Right lung (tissue), 2 donors: ENCODE measurements at regions not wholly inside any gene's neighbourhood (a gene's known extent, or its start where the extent isn't known, plus 50 kb on each side); places are given as distances from the start of the nearest gene placed in this dataset.
"Not testable (repeated sequence)": the region's sequence is repeated elsewhere in the genome, so short reads cannot be mapped to it uniquely, and the experiment has no call there.

Experiments used
- DNase-seq, 2 donors: peaks; one replicate each; pipeline ENCODE4 v3.0.0-alpha.2; 2013

- not testable (repeated sequence) for DNase-seq
These were observed 61.3 kb downstream of the SYF2 start for GRCh38 chr1:25171013-25171412.

GRCh38 chr1:25170439-25170838 lies 61.9 kb downstream of the SYF2 start:
- no peak for DNase-seq

GRCh38 chr1:25169610-25170009 lies 62.7 kb downstream of the SYF2 start:
- DNase-seq, result no peak

GRCh38 chr1:25169168-25169567 lies 63.1 kb downstream of the SYF2 start:
- no peak for DNase-seq

- no peak for DNase-seq
These were observed 63.9 kb downstream of the SYF2 start for GRCh38 chr1:25168193-25169071.

GRCh38 chr1:25167269-25168192 lies 64.8 kb downstream of the SYF2 start:
- no peak for DNase-seq

- no peak for DNase-seq
These were observed 65.5 kb downstream of the SYF2 start for GRCh38 chr1:25166847-25167246.

- DNase-seq, result no peak
These were observed 68.3 kb downstream of the SYF2 start for GRCh38 chr1:25163986-25164385.

GRCh38 chr1:25161981-25162380 lies 70.3 kb downstream of the SYF2 start:
- no peak for DNase-seq

- no peak for DNase-seq
These were observed 74.5 kb downstream of the SYF2 start for GRCh38 chr1:25157846-25158245.

- no peak for DNase-seq
These were observed 81.3 kb downstream of the SYF2 start for GRCh38 chr1:25150985-25151495.

GRCh38 chr1:25148673-25149300 lies 83.5 kb downstream of the SYF2 start:
- DNase-seq, result no peak

- DNase-seq, result no peak
These were observed 85.8 kb downstream of the SYF2 start for GRCh38 chr1:25146451-25146855.

GRCh38 chr1:25145775-25146393 lies 86.4 kb downstream of the SYF2 start:
- DNase-seq, result no peak

- DNase-seq, result no peak
These were observed 92.1 kb downstream of the SYF2 start for GRCh38 chr1:25140073-25140797.

- DNase-seq, result no peak
These were observed 94.5 kb downstream of the SYF2 start for GRCh38 chr1:25137521-25138395.

- no peak for DNase-seq
These were observed 95.2 kb downstream of the SYF2 start for GRCh38 chr1:25137106-25137505.

- no peak for DNase-seq
These were observed 96.4 kb downstream of the SYF2 start for GRCh38 chr1:25135909-25136308.

- no peak for DNase-seq
These were observed 97.4 kb downstream of the SYF2 start for GRCh38 chr1:25134801-25135461.
